ENCODE measurements at regions not wholly inside any gene's neighbourhood (a gene's known extent, or its start where the extent isn't known, plus 50 kb on each side); places are given as distances from the start of the nearest gene placed in this dataset.

GRCh38 chr18:28689588-28689987 is 512.7 kb upstream of the CDH2 start:
- intact Hi-C loops (cut with micrococcal nuclease) = no loop called here
- Mint-ChIP-seq H3K9me3 (ENCODE audit: insufficient read depth) (no peaks in the 10 kb centered on the region), H3K4me1 (no peaks in the 10 kb centered on the region), H3K4me3 (no peak overlapping the region), H3K27ac (no peak overlapping the region), H3K27me3 (no peaks in the 10 kb centered on the region)
- Histone ChIP-seq H3K27ac (ENCODE audit: low read length in 2 of 2) (no peak overlapping the region), H3K27me3 (replicated peaks in 1 of 4; ENCODE audit: control extremely low read depth in 1 of 4, control insufficient read depth in 3 of 4, insufficient read depth in 4 of 4, low read length in 3 of 4) (no peaks in the 10 kb centered on the region), H3K4me1 (ENCODE audit: control insufficient read depth in 2 of 2, insufficient read depth in 2 of 2, low read length in 2 of 2) (no peaks in the 10 kb centered on the region), H3K79me2 (ENCODE audit: control insufficient read depth, insufficient read depth, low read length) (no peaks in the 10 kb centered on the region), H3K9me3 (ENCODE audit: control extremely low read depth in 1 of 3, control insufficient read depth in 2 of 3, insufficient read depth in 1 of 3, low read length in 2 of 3) (peaks cover 0 to 1% (median 0%) of the 10 kb centered on the region in 3 donors), H3K4me3 (ENCODE audit: control extremely low read depth in 1 of 5, extremely low read depth in 1 of 5, insufficient read depth in 1 of 5, low read depth in 2 of 5, low read length in 4 of 5) (no peak overlapping the region), H3K9ac (ENCODE audit: low read length) (no peak overlapping the region), H3K36me3 (replicated peaks in 1 of 2; ENCODE audit: control extremely low read depth in 1 of 2, control insufficient read depth in 1 of 2, extremely low read depth in 1 of 2, insufficient read depth in 2 of 2, low read length in 1 of 2) (no peaks in the 10 kb centered on the region), H3K4me2 (replicated peaks; ENCODE audit: low read depth, low read length, poor library complexity, severe bottlenecking) (no peak overlapping the region), H4K20me1 (ENCODE audit: control insufficient read depth, insufficient read depth, low read length, poor library complexity, severe bottlenecking) (no peaks in the 10 kb centered on the region), H2AFZ (ENCODE audit: insufficient read depth, low read depth, low read length, poor library complexity, severe bottlenecking) (no peak overlapping the region)
- no peak for TF ChIP-seq CTCF (IDR thresholded peaks at IDR 0.05)
- ChIA-PET POLR2A (no interaction called here), CTCF (no interaction called here)
- no peak for DNase-seq
- 33% methylated on average over 1 of the region's 1 CpG for WGBS (ENCODE audit: insufficient coverage)
- ATAC-seq (ENCODE audit: low read depth) = no peak

- 67% methylated on average over 1 of the region's 3 CpGs for WGBS (ENCODE audit: insufficient coverage)
Measured at GRCh38 chr18:28684746-28685355, 507.9 kb upstream of the CDH2 start.

More at GRCh38 chr18:28684746-28685355, 507.9 kb upstream of the CDH2 start:
- Mint-ChIP-seq H3K27ac (no peak overlapping the region), H3K27me3 (no peaks in the 10 kb centered on the region), H3K9me3 (ENCODE audit: insufficient read depth) (no peaks in the 10 kb centered on the region), H3K4me1 (no peaks in the 10 kb centered on the region), H3K4me3 (no peak overlapping the region)
- no peaks in the 10 kb centered on the region for H4K20me1 ChIP-seq (ENCODE audit: control insufficient read depth, insufficient read depth, low read length, poor library complexity, severe bottlenecking)
- ChIA-PET CTCF (no interaction called here), POLR2A (no interaction called here)
- H3K4me1 ChIP-seq (ENCODE audit: control insufficient read depth in 2 of 2, insufficient read depth in 2 of 2, low read length in 2 of 2) = no peaks in the 10 kb centered on the region
- H3K27ac ChIP-seq (ENCODE audit: low read length in 2 of 2) = no peak overlapping the region
- no peak overlapping the region for H3K4me2 ChIP-seq (replicated peaks; ENCODE audit: low read depth, low read length, poor library complexity, severe bottlenecking)
- no peak overlapping the region for H3K9ac ChIP-seq (ENCODE audit: low read length)
- intact Hi-C loops (cut with micrococcal nuclease) = no loop called here
- H3K9me3 ChIP-seq (ENCODE audit: control extremely low read depth in 1 of 3, control insufficient read depth in 2 of 3, insufficient read depth in 1 of 3, low read length in 2 of 3) = peaks cover 0 to 1% (median 0%) of the 10 kb centered on the region in 3 donors
- no peak overlapping the region for H2AFZ ChIP-seq (ENCODE audit: insufficient read depth, low read depth, low read length, poor library complexity, severe bottlenecking)
- no peak for ATAC-seq (ENCODE audit: low read depth)
- H3K4me3 ChIP-seq (ENCODE audit: control extremely low read depth in 1 of 5, extremely low read depth in 1 of 5, insufficient read depth in 1 of 5, low read depth in 2 of 5, low read length in 4 of 5) = no peak overlapping the region
- no peaks in the 10 kb centered on the region for H3K27me3 ChIP-seq (replicated peaks in 1 of 4; ENCODE audit: control extremely low read depth in 1 of 4, control insufficient read depth in 3 of 4, insufficient read depth in 4 of 4, low read length in 3 of 4)
- no peaks in the 10 kb centered on the region for H3K79me2 ChIP-seq (ENCODE audit: control insufficient read depth, insufficient read depth, low read length)
- DNase-seq = no peak
- no peak for TF ChIP-seq CTCF (IDR thresholded peaks at IDR 0.05)
- H3K36me3 ChIP-seq (replicated peaks in 1 of 2; ENCODE audit: control extremely low read depth in 1 of 2, control insufficient read depth in 1 of 2, extremely low read depth in 1 of 2, insufficient read depth in 2 of 2, low read length in 1 of 2) = no peaks in the 10 kb centered on the region

All from B cell (primary cell).